ENCODE measurements at regions not wholly inside any gene's neighbourhood (a gene's known extent, or its start where the extent isn't known, plus 50 kb on each side); places are given as distances from the start of the nearest gene placed in this dataset.

GRCh38 chr14:87443039-87443438 is 549.9 kb downstream of the GALC start:
- TF ChIP-seq POLR2AphosphoS5 (IDR thresholded peaks at IDR 0.05) (no peak), CTCF (IDR thresholded peaks at IDR 0.05) (no peak)

All from breast epithelium (tissue), 3 donors.